AG04449 (cell line): ENCODE measurements at regions not wholly inside any gene's neighbourhood (a gene's known extent, or its start where the extent isn't known, plus 50 kb on each side); places are given as distances from the start of the nearest gene placed in this dataset.

Experiments
- CTCF ChIA-PET: fragments of 350-600 bp; formaldehyde crosslinking; extraction: SDS; loops from one replicate; lab custom pipeline; 2021; ENCODE audit warnings: antibody characterized with exemption; lab: Yijun Ruan, JAX
- POLR2A ChIA-PET: fragments of 400-600, 350-600 bp; formaldehyde crosslinking; extraction: SDS; loops from one replicate; lab custom pipeline; 2020; ENCODE audit warnings: antibody characterized with exemption, inconsistent platforms; lab: Yijun Ruan, JAX
- DNase-seq: peaks from one replicate; pipeline ENCODE4 v3.0.0-alpha.2; 2010; ENCODE audit warnings: low read depth, low spot score
- H3K4me3 ChIP-seq: 2 replicates; pipeline ENCODE4 v1.5.1; 2011; ENCODE audit warnings: low read depth, mild to moderate bottlenecking, control low read depth, low read length
- CTCF ChIP-seq: IDR thresholded peaks from one replicate; pipeline ENCODE4 v1.5.1; 2011; ENCODE audit warnings: mild to moderate bottlenecking, moderate library complexity, low read length, control low read depth, inconsistent platforms; ENCODE audit not compliant: insufficient read depth; ENCODE audit errors: missing control alignments

GRCh38 chr9:4423207-4423610 lies 67.1 kb upstream of the SLC1A1 start:
- H3K4me3 ChIP-seq: no peak overlapping the region
- no peak for TF ChIP-seq CTCF
- no peak for DNase-seq
- CTCF ChIA-PET: no interaction called here
- POLR2A ChIA-PET: no interaction called here

- DNase-seq: no peak
- H3K4me3 ChIP-seq: no peak overlapping the region
- ChIA-PET CTCF (no interaction called here), POLR2A (no interaction called here)
- no peak for TF ChIP-seq CTCF
Measured at GRCh38 chr9:4422495-4422894, 67.8 kb upstream of the SLC1A1 start.

GRCh38 chr9:4421847-4422246 lies 68.4 kb upstream of the SLC1A1 start:
- H3K4me3 ChIP-seq: no peak overlapping the region
- POLR2A ChIA-PET: no interaction called here
- DNase-seq: no peak
- CTCF ChIA-PET: no interaction called here
- no peak for TF ChIP-seq CTCF

- DNase-seq: no peak
- no peak for TF ChIP-seq CTCF
- CTCF ChIA-PET: no interaction called here
- POLR2A ChIA-PET: no interaction called here
- no peak overlapping the region for H3K4me3 ChIP-seq
Measured at GRCh38 chr9:4420351-4420750, 69.9 kb upstream of the SLC1A1 start.

GRCh38 chr9:4417578-4418325 lies 72.5 kb upstream of the SLC1A1 start:
- H3K4me3 ChIP-seq: no peak overlapping the region
- POLR2A ChIA-PET: no interaction called here
- CTCF ChIA-PET: no interaction called here
- TF ChIP-seq CTCF: no peak
- peak; percentile 40 for DNase-seq

- ChIA-PET POLR2A (no interaction called here), CTCF (no interaction called here)
- no peak overlapping the region for H3K4me3 ChIP-seq
- TF ChIP-seq CTCF: no peak
- DNase-seq: no peak
Measured at GRCh38 chr9:4416467-4416866, 73.8 kb upstream of the SLC1A1 start.
